Neural cell (in vitro differentiated cells): ENCODE measurements at regions not wholly inside any gene's neighbourhood (a gene's known extent, or its start where the extent isn't known, plus 50 kb on each side); places are given as distances from the start of the nearest gene placed in this dataset.

Experiments used
- H2AFZ ChIP-seq: fragments of 200-600, 300-800 bp; sonication (generic), shearing (Covaris generic); 2 replicates; pipeline ENCODE4 v1.6.0; 2014; ENCODE audit warnings: low read depth, mild to moderate bottlenecking, antibody characterized with exemption, low read length, moderate library complexity
- H3F3A ChIP-seq: fragments of 200-600 bp; shearing (Covaris generic); 2 replicates; pipeline ENCODE4 v1.6.1; 2016; ENCODE audit warnings: mild to moderate bottlenecking, moderate library complexity, mixed read lengths, antibody characterized with exemption, low read length; ENCODE audit not compliant: insufficient read depth, poor library complexity, severe bottlenecking
- H3K27ac ChIP-seq: fragments of 200-600, 300-800 bp; sonication (generic), shearing (Covaris generic); 2 replicates; pipeline ENCODE4 v1.5.1; 2014; ENCODE audit warnings: mild to moderate bottlenecking, low read length, moderate library complexity
- H3K27me3 ChIP-seq: fragments of 300-800, 200-600 bp; sonication (generic), shearing (Covaris generic); 2 replicates; pipeline ENCODE4 v1.6.0; 2014; ENCODE audit warnings: mild to moderate bottlenecking, low read depth, low read length, moderate library complexity; ENCODE audit not compliant: insufficient read depth
- H3K36me3 ChIP-seq: fragments of 300-800, 200-600 bp; sonication (generic), shearing (Covaris generic); 2 replicates; pipeline ENCODE4 v1.5.1; 2014; ENCODE audit warnings: mild to moderate bottlenecking, antibody characterized with exemption, low read length, moderate library complexity; ENCODE audit not compliant: insufficient read depth
- H3K4me2 ChIP-seq: fragments of 300-800, 200-600 bp; sonication (generic), shearing (Covaris generic); 2 replicates; pipeline ENCODE4 v1.6.0; 2014; ENCODE audit warnings: mild to moderate bottlenecking, low read length
- H3K4me3 ChIP-seq: fragments of 300-800, 200-600 bp; sonication (generic), shearing (Covaris generic); 2 replicates; pipeline ENCODE4 v1.5.1; 2014; ENCODE audit warnings: mild to moderate bottlenecking, low read length, moderate library complexity
- H3K79me2 ChIP-seq: fragments of 200-600 bp; shearing (Covaris generic); replicated peaks from 2 replicates; pipeline ENCODE4 v1.6.0; 2014; ENCODE audit warnings: mild to moderate bottlenecking, low read length, moderate library complexity; ENCODE audit not compliant: insufficient read depth
- H3K9ac ChIP-seq: fragments of 300-800, 200-600 bp; sonication (generic), shearing (Covaris generic); 2 replicates; pipeline ENCODE4 v1.6.1; 2016; ENCODE audit warnings: mild to moderate bottlenecking, low read length, mixed read lengths
- H3K9me2 ChIP-seq: fragments of 200-600 bp; shearing (Covaris generic); 2 replicates; pipeline ENCODE4 v1.6.1; 2016; ENCODE audit warnings: mild to moderate bottlenecking, low read length, mixed read lengths; ENCODE audit not compliant: insufficient read depth
- H3K9me3 ChIP-seq: fragments of 200-600, 300-800 bp; sonication (generic), shearing (Covaris generic); 2 replicates; pipeline ENCODE4 v1.6.1; 2016; ENCODE audit warnings: mild to moderate bottlenecking, mixed run types, low read length, moderate library complexity, mixed read lengths
- H4K20me1 ChIP-seq: fragments of 200-600 bp; shearing (Covaris generic); 2 replicates; pipeline ENCODE4 v1.6.1; 2016; ENCODE audit warnings: mild to moderate bottlenecking, mixed run types; ENCODE audit not compliant: insufficient read depth
- EP300 ChIP-seq: fragments of 450-650 bp; conservative IDR thresholded peaks from 2 replicates; pipeline ENCODE4 v1.6.1; 2014; ENCODE audit warnings: antibody characterized with exemption, mild to moderate bottlenecking, moderate library complexity; ENCODE audit not compliant: poor library complexity, severe bottlenecking
- EZH2 ChIP-seq: fragments of 200-600, 300-800 bp; shearing (Covaris generic), sonication (generic); IDR thresholded peaks from 2 replicates; pipeline ENCODE4 v1.6.1; 2014; ENCODE audit warnings: antibody characterized with exemption, low read length, borderline replicate concordance, mild to moderate bottlenecking; ENCODE audit not compliant: insufficient read depth, poor library complexity, severe bottlenecking
- MXI1 ChIP-seq: fragments of 450-650 bp; conservative IDR thresholded peaks from 2 replicates; pipeline ENCODE4 v1.6.1; 2014; ENCODE audit warnings: antibody characterized with exemption, mild to moderate bottlenecking; ENCODE audit not compliant: poor library complexity, severe bottlenecking
- POLR2AphosphoS5 ChIP-seq: IDR thresholded peaks from 2 replicates; pipeline ENCODE4 v1.6.1; 2012
- RAD21 ChIP-seq: fragments of 450-650 bp; conservative IDR thresholded peaks from 2 replicates; pipeline ENCODE4 v1.6.1; 2014; ENCODE audit warnings: antibody characterized with exemption, mild to moderate bottlenecking, moderate library complexity
- SMC3 ChIP-seq: fragments of 450-650 bp; conservative IDR thresholded peaks from 2 replicates; pipeline ENCODE4 v1.6.1; 2014; ENCODE audit warnings: antibody characterized with exemption, mild to moderate bottlenecking, moderate library complexity; ENCODE audit not compliant: poor library complexity
- TAF1 ChIP-seq: IDR thresholded peaks from 2 replicates; pipeline ENCODE4 v1.6.1; 2012; ENCODE audit warnings: low read depth
- TF ChIP-seq, protein P1 (sequence below): IDR thresholded peaks from 2 replicates; pipeline ENCODE4 v1.6.1; 2012; ENCODE audit warnings: borderline replicate concordance
- TF ChIP-seq, protein P2 (sequence below): fragments of 450-650 bp; IDR thresholded peaks from 2 replicates; pipeline ENCODE4 v1.5.1; 2014; ENCODE audit warnings: antibody characterized with exemption, mild to moderate bottlenecking, moderate library complexity; ENCODE audit not compliant: poor library complexity, severe bottlenecking

DNA sequence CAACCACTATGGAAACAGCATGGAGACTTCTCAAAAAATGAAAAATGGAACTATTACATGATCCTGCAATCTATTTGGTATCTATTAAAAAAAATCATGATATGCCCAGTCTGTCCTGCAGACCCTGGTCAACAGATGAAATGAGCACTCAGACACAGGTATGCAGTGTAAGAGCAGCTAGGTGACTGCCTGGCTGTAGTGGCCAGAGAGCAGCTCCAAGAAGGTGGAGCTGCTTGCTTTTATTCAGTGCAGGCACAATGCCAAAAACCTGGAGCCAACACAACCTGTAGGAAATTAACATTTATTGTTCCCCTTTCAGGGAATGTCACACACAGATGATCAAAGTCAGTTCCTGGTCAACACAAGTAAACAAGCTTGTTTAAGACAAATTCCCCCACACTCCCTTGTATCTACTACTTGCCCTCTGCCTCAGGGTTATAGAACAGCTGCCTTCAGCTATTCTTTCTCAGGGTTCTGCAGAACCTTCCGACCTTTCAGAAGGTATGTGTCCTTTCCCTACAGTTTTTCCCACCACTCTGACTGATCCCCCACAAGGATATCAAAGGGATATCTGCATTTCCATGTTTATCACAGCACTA is 933.7 kb upstream of the SLITRK5 start:
- Histone ChIP-seq H3K9me2 (no peaks in the 10 kb centered on the region), H3K27ac (no peak overlapping the region), H3K9me3 (no peaks in the 10 kb centered on the region), H3K4me3 (no peak overlapping the region), H3K4me2 (no peak overlapping the region), H3K9ac (no peak overlapping the region), H2AFZ (no peak overlapping the region), H3K27me3 (no peaks in the 10 kb centered on the region), H3K36me3 (no peaks in the 10 kb centered on the region), H4K20me1 (no peaks in the 10 kb centered on the region), H3F3A (no peaks in the 10 kb centered on the region), H3K79me2 (no peaks in the 10 kb centered on the region)
- TF ChIP-seq, protein P1, sequence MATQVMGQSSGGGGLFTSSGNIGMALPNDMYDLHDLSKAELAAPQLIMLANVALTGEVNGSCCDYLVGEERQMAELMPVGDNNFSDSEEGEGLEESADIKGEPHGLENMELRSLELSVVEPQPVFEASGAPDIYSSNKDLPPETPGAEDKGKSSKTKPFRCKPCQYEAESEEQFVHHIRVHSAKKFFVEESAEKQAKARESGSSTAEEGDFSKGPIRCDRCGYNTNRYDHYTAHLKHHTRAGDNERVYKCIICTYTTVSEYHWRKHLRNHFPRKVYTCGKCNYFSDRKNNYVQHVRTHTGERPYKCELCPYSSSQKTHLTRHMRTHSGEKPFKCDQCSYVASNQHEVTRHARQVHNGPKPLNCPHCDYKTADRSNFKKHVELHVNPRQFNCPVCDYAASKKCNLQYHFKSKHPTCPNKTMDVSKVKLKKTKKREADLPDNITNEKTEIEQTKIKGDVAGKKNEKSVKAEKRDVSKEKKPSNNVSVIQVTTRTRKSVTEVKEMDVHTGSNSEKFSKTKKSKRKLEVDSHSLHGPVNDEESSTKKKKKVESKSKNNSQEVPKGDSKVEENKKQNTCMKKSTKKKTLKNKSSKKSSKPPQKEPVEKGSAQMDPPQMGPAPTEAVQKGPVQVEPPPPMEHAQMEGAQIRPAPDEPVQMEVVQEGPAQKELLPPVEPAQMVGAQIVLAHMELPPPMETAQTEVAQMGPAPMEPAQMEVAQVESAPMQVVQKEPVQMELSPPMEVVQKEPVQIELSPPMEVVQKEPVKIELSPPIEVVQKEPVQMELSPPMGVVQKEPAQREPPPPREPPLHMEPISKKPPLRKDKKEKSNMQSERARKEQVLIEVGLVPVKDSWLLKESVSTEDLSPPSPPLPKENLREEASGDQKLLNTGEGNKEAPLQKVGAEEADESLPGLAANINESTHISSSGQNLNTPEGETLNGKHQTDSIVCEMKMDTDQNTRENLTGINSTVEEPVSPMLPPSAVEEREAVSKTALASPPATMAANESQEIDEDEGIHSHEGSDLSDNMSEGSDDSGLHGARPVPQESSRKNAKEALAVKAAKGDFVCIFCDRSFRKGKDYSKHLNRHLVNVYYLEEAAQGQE, result no peak
- TF ChIP-seq EZH2, result no peak
- TF ChIP-seq SMC3, result no peak
- TF ChIP-seq, protein P2, sequence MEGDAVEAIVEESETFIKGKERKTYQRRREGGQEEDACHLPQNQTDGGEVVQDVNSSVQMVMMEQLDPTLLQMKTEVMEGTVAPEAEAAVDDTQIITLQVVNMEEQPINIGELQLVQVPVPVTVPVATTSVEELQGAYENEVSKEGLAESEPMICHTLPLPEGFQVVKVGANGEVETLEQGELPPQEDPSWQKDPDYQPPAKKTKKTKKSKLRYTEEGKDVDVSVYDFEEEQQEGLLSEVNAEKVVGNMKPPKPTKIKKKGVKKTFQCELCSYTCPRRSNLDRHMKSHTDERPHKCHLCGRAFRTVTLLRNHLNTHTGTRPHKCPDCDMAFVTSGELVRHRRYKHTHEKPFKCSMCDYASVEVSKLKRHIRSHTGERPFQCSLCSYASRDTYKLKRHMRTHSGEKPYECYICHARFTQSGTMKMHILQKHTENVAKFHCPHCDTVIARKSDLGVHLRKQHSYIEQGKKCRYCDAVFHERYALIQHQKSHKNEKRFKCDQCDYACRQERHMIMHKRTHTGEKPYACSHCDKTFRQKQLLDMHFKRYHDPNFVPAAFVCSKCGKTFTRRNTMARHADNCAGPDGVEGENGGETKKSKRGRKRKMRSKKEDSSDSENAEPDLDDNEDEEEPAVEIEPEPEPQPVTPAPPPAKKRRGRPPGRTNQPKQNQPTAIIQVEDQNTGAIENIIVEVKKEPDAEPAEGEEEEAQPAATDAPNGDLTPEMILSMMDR, result no peak
- no peak for TF ChIP-seq MXI1
- no peak for TF ChIP-seq EP300
- no peak for TF ChIP-seq TAF1
- TF ChIP-seq RAD21, result no peak
- no peak for TF ChIP-seq POLR2AphosphoS5

DNA sequence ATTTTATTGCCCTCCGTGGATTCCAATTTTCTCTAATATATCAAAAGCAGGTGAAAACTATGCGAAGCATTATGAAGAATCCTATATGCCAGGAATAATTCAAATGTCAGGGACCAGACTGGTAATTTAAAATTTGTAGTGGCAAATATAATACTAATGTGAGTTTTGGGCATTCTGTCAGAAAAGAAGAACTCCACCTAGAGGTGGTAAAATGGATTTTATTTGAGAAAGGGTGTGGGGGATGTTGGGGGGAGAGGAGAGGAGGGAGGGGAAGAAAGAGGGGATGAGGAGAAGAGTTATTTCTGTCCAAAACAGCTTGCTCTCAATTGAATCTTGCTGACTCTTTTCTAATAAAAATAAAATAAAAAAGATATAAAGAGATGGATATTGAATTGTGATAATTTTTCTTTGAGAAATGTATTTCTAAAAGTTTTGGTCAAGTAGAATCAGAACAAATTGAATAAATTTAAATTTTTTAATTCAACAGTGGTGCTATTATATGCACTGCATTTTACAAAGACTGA is 929.3 kb upstream of the SLITRK5 start:
- Histone ChIP-seq H3K27me3 (no peaks in the 10 kb centered on the region), H3K9me2 (no peaks in the 10 kb centered on the region), H3K9ac (no peak overlapping the region), H3K9me3 (no peaks in the 10 kb centered on the region), H2AFZ (no peak overlapping the region), H3K4me2 (no peak overlapping the region), H3K27ac (no peak overlapping the region), H3K36me3 (no peaks in the 10 kb centered on the region), H4K20me1 (no peaks in the 10 kb centered on the region), H3F3A (no peaks in the 10 kb centered on the region), H3K4me3 (no peak overlapping the region), H3K79me2 (no peaks in the 10 kb centered on the region)
- TF ChIP-seq MXI1, result no peak
